Mesothelial cell of epicardium (in vitro differentiated cells): ENCODE measurements at regions not wholly inside any gene's neighbourhood (a gene's known extent, or its start where the extent isn't known, plus 50 kb on each side); places are given as distances from the start of the nearest gene placed in this dataset.
"Not testable (repeated sequence)": the region's sequence is repeated elsewhere in the genome, so short reads cannot be mapped to it uniquely, and the experiment has no call there.

Experiments
- DNase-seq, 2 experiments: peaks; one replicate each; pipeline ENCODE4 v3.0.0; 2021; ENCODE audit warnings: low spot score in 2 of 2; ENCODE audit not compliant: unreplicated experiment in 2 of 2
- H3K27ac Mint-ChIP-seq: 2 replicates; pipeline ENCODE4 v1.8.0; 2021; ENCODE audit warnings: mixed read lengths
- H3K27me3 Mint-ChIP-seq: 2 replicates; pipeline ENCODE4 v1.8.0; 2021; ENCODE audit warnings: low read depth, mixed read lengths
- H3K36me3 Mint-ChIP-seq: 2 replicates; pipeline ENCODE4 v1.8.0; 2021; ENCODE audit warnings: mixed read lengths
- H3K4me1 Mint-ChIP-seq: 2 replicates; pipeline ENCODE4 v1.8.0; 2021; ENCODE audit warnings: mixed read lengths
- H3K4me3 Mint-ChIP-seq: 2 replicates; pipeline ENCODE4 v1.8.0; 2021; ENCODE audit warnings: mild to moderate bottlenecking, moderate library complexity, mixed read lengths
- H3K9me3 Mint-ChIP-seq: 2 replicates; pipeline ENCODE4 v1.8.0; 2021; ENCODE audit warnings: mixed read lengths
- TF ChIP-seq, protein P1 (sequence below): fragments of 200-600 bp; sonication (generic); IDR thresholded peaks from one replicate; pipeline ENCODE4 v1.5.0; 2021; ENCODE audit warnings: antibody characterized with exemption; ENCODE audit not compliant: unreplicated experiment

GRCh38 chr1:99429754-99430153 lies 165.5 kb downstream of the PLPPR4 start:
- DNase-seq, result no peak
- H3K9me3 Mint-ChIP-seq, result no peaks in the 10 kb centered on the region
- H3K36me3 Mint-ChIP-seq, result no peaks in the 10 kb centered on the region
- no peak overlapping the region for H3K27ac Mint-ChIP-seq
- H3K4me3 Mint-ChIP-seq, result no peak overlapping the region
- TF ChIP-seq, protein P1, sequence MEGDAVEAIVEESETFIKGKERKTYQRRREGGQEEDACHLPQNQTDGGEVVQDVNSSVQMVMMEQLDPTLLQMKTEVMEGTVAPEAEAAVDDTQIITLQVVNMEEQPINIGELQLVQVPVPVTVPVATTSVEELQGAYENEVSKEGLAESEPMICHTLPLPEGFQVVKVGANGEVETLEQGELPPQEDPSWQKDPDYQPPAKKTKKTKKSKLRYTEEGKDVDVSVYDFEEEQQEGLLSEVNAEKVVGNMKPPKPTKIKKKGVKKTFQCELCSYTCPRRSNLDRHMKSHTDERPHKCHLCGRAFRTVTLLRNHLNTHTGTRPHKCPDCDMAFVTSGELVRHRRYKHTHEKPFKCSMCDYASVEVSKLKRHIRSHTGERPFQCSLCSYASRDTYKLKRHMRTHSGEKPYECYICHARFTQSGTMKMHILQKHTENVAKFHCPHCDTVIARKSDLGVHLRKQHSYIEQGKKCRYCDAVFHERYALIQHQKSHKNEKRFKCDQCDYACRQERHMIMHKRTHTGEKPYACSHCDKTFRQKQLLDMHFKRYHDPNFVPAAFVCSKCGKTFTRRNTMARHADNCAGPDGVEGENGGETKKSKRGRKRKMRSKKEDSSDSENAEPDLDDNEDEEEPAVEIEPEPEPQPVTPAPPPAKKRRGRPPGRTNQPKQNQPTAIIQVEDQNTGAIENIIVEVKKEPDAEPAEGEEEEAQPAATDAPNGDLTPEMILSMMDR, result no peak
- H3K27me3 Mint-ChIP-seq, result no peaks in the 10 kb centered on the region
- no peaks in the 10 kb centered on the region for H3K4me1 Mint-ChIP-seq

DNA sequence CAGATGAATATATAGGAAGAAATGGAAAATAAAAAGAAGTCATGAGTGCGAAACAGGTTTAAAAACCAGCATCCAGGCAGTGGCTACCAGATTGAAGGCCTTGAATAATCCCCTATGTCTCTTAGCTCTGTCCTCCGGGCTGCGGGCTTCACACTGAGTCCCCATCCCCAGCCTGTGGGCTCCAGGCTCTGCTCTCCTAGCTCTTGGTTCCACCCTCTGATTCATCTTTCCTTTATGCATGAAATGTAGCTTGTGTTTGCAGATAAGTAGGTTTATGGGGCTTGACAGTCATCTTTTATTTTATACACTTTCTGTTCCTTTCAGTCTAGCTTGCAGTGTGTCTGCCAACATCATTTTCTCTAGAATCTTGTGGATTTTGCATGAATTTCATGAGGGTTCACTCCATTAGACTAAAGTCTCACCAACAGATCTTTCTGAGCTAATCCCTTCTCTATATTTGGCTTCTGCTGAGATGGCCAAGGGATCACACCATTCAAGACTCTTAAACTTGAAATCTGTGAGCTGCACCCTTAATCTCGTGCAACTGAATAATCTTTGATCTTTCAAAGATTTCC lies 174.5 kb downstream of the PLPPR4 start:
- no peaks in the 10 kb centered on the region for H3K27me3 Mint-ChIP-seq
- H3K9me3 Mint-ChIP-seq, result no peaks in the 10 kb centered on the region
- TF ChIP-seq, protein P1, result no peak
- no peak for DNase-seq
- no peak overlapping the region for H3K4me3 Mint-ChIP-seq
- H3K27ac Mint-ChIP-seq, result no peak overlapping the region
- H3K36me3 Mint-ChIP-seq, result no peaks in the 10 kb centered on the region
- H3K4me1 Mint-ChIP-seq, result peaks cover 9% of the 10 kb centered on the region

GRCh38 chr1:99439433-99440075 lies 175.3 kb downstream of the PLPPR4 start:
- Mint-ChIP-seq H3K27me3 (no peaks in the 10 kb centered on the region), H3K4me3 (no peak overlapping the region)
- no peak for DNase-seq

GRCh38 chr1:99441299-99442095 lies 177.2 kb downstream of the PLPPR4 start:
- Mint-ChIP-seq H3K36me3 (no peaks in the 10 kb centered on the region), H3K9me3 (no peaks in the 10 kb centered on the region), H3K27me3 (no peaks in the 10 kb centered on the region), H3K4me1 (peaks cover 14% of the 10 kb centered on the region), H3K27ac (peak overlapping the region; percentile 7), H3K4me3 (no peak overlapping the region)
- TF ChIP-seq, protein P1, result no peak
- DNase-seq, result no peak

More at GRCh38 chr1:99439433-99440075, 175.3 kb downstream of the PLPPR4 start:
- Mint-ChIP-seq H3K27ac (no peak overlapping the region), H3K36me3 (no peaks in the 10 kb centered on the region), H3K4me1 (peaks cover 9% of the 10 kb centered on the region), H3K9me3 (no peaks in the 10 kb centered on the region)
- TF ChIP-seq, protein P1, result no peak

- not testable (repeated sequence) for H3K36me3 Mint-ChIP-seq, DNase-seq, H3K4me3 Mint-ChIP-seq, H3K9me3 Mint-ChIP-seq, H3K27ac Mint-ChIP-seq, H3K27me3 Mint-ChIP-seq
- peaks cover 14% of the 10 kb centered on the region for H3K4me1 Mint-ChIP-seq
Observed at GRCh38 chr1:99444211-99444927, 180.1 kb downstream of the PLPPR4 start.
